Osteoblast (primary cell): ENCODE measurements at regions not wholly inside any gene's neighbourhood (a gene's known extent, or its start where the extent isn't known, plus 50 kb on each side); places are given as distances from the start of the nearest gene placed in this dataset.

ENCODE experiments used
- DNase-seq: peaks from one replicate; pipeline ENCODE4 v3.0.0; 2011; ENCODE audit warnings: low spot score, mixed read lengths; ENCODE audit not compliant: insufficient read length; ENCODE audit errors: missing footprints
- H2AFZ ChIP-seq: 2 replicates; pipeline ENCODE4 v1.6.0; 2011; ENCODE audit warnings: mild to moderate bottlenecking, low read length
- H3K27ac ChIP-seq: 2 replicates; pipeline ENCODE4 v1.5.1; 2011; ENCODE audit warnings: mild to moderate bottlenecking, low read depth, low read length, moderate library complexity
- H3K27me3 ChIP-seq: 2 replicates; pipeline ENCODE4 v1.6.0; 2012; ENCODE audit warnings: mild to moderate bottlenecking, control low read depth, inconsistent platforms, low read length, moderate library complexity; ENCODE audit not compliant: insufficient read depth
- H3K36me3 ChIP-seq: 2 replicates; pipeline ENCODE4 v1.5.1; 2011; ENCODE audit warnings: mild to moderate bottlenecking, low read length, control low read depth, moderate library complexity; ENCODE audit not compliant: insufficient read depth
- H3K4me1 ChIP-seq: 2 replicates; pipeline ENCODE4 v1.5.1; 2011; ENCODE audit warnings: mild to moderate bottlenecking, low read length, control low read depth, moderate library complexity; ENCODE audit not compliant: insufficient read depth
- H3K4me2 ChIP-seq: 2 replicates; pipeline ENCODE4 v1.6.0; 2011; ENCODE audit warnings: mild to moderate bottlenecking, low read length; ENCODE audit not compliant: insufficient read depth
- H3K4me3 ChIP-seq: fragments of 200-600 bp; sonication (generic); 3 replicates; pipeline ENCODE4 v1.5.1; 2012; ENCODE audit warnings: mild to moderate bottlenecking, low read length, inconsistent platforms; ENCODE audit not compliant: insufficient read depth
- H3K79me2 ChIP-seq: 2 replicates; pipeline ENCODE4 v1.6.0; 2012; ENCODE audit warnings: mild to moderate bottlenecking, low read length, control low read depth, inconsistent platforms; ENCODE audit not compliant: insufficient read depth
- H3K9me3 ChIP-seq: 2 replicates; pipeline ENCODE4 v1.5.1; 2011; ENCODE audit warnings: low read depth, low read length, control low read depth
- H4K20me1 ChIP-seq: 2 replicates; pipeline ENCODE4 v1.6.0; 2012; ENCODE audit warnings: mild to moderate bottlenecking, low read length, control low read depth; ENCODE audit not compliant: insufficient read depth
- CTCF ChIP-seq: IDR thresholded peaks from 2 replicates; pipeline ENCODE4 v1.5.1; 2011; ENCODE audit warnings: mild to moderate bottlenecking, low read depth, low read length, moderate library complexity; ENCODE audit errors: extremely low read depth

DNA sequence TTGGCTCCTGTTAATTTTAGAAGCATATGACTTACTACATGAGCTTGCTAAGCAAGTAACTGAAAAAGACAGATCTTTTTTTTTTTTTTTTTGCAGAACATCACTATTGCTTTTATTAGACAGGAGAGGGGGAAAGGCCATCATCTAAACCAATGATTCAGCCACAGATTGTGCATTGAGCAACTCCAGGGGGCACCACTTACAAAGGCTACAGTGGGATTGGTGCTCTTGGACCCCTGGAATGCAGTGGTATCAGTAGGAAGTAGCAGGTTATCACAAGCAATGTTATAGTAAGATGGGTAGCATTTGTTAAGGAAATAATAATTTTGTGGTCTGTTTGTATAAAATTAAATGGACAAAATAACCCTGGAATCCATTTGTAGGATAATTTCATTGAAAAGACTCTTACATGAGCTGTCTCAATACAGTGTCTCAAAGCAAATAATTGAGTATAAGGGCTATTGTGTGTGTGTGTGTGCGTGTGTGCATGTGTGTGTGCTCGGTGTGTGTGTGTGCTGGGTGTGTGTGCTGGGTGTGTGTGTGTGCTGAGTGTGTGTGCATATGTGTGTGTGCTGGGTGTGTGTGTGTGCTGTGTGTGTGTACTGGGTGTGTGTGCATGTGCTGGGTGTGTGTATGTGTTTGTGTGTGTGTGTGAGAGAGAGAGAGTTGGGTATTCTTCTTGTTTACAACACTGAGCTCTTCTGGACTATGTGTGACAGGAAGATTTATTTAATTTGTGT lies 296.3 kb downstream of the PCDH7 start:
- no peaks in the 10 kb centered on the region for H3K27me3 ChIP-seq
- H3K4me3 ChIP-seq: no peak overlapping the region
- DNase-seq: no peak
- no peak overlapping the region for H3K4me2 ChIP-seq
- H3K9me3 ChIP-seq: no peaks in the 10 kb centered on the region
- no peaks in the 10 kb centered on the region for H3K36me3 ChIP-seq
- no peaks in the 10 kb centered on the region for H3K79me2 ChIP-seq
- H4K20me1 ChIP-seq: no peaks in the 10 kb centered on the region
- H3K27ac ChIP-seq: no peak overlapping the region
- no peaks in the 10 kb centered on the region for H3K4me1 ChIP-seq
- no peak for TF ChIP-seq CTCF
- H2AFZ ChIP-seq: no peak overlapping the region

DNA sequence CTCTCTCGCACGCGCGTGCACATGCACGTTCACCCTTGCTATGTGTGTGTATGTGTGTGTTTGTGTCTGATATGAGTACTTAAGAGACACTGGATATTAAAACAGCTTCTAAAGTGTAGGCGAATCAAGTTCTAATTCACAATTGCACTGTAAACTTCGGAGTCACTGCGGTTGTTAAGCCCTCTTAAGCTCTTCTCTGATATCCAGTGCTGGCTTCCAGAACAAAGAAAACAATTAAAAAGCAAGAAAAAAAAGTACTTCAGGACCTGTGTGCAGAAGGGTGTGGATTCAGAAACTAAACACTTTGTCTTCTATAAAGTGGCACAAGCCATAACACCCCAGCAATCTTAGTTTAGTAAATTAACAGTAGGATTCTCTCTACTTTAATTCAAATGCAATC lies 300.2 kb downstream of the PCDH7 start:
- no peak overlapping the region for H3K27ac ChIP-seq
- TF ChIP-seq CTCF: no peak
- no peaks in the 10 kb centered on the region for H3K4me1 ChIP-seq
- DNase-seq: no peak
- peaks cover 2% of the 10 kb centered on the region for H3K9me3 ChIP-seq
- H3K36me3 ChIP-seq: no peaks in the 10 kb centered on the region
- no peaks in the 10 kb centered on the region for H3K27me3 ChIP-seq
- H2AFZ ChIP-seq: no peak overlapping the region
- no peak overlapping the region for H3K4me3 ChIP-seq
- H4K20me1 ChIP-seq: no peaks in the 10 kb centered on the region
- no peak overlapping the region for H3K4me2 ChIP-seq
- H3K79me2 ChIP-seq: no peaks in the 10 kb centered on the region

DNA sequence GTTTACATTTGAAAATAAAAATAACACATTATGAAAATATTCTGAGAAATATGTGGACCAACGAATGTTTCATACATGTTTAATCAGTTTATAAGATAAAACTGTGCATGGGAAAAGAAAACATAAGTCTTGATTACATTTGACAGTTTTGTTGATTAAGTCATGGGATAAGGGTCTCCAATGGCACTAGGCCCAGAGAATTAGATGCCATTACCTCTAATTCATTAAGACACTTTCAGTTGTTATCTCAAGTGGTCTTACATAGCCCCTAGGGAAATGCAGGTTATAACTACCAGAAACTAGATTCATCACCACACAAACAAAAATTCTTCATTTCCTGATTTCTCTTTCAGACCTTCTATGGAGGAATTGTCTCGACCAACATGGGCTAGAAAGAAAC lies 300.8 kb downstream of the PCDH7 start:
- DNase-seq: no peak
- no peaks in the 10 kb centered on the region for H3K4me1 ChIP-seq
- no peak overlapping the region for H3K4me3 ChIP-seq
- H3K9me3 ChIP-seq: peaks cover 2% of the 10 kb centered on the region
- no peaks in the 10 kb centered on the region for H4K20me1 ChIP-seq
- no peaks in the 10 kb centered on the region for H3K79me2 ChIP-seq
- H3K27ac ChIP-seq: no peak overlapping the region
- no peaks in the 10 kb centered on the region for H3K36me3 ChIP-seq
- no peak for TF ChIP-seq CTCF
- no peaks in the 10 kb centered on the region for H3K27me3 ChIP-seq
- no peak overlapping the region for H2AFZ ChIP-seq
- no peak overlapping the region for H3K4me2 ChIP-seq

DNA sequence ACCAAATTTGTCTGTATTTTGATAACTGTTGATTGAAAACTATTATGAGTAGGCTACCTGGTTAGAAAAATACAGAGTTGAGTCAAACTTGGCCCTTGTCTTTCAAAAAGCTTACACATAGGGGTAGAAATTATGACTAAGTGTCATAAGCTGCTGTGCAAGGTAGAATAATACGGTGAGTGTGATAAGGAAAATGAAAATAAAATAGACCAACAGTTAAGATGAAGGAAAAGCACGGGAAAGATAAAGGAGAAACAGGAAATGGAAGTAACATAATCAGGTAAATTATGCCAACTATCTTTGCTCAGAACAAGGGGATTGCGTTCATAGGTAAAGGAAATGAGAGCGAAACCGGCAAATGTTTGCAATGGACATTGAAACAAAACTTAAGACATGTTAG lies 302.5 kb downstream of the PCDH7 start:
- Histone ChIP-seq H3K9me3 (peaks cover 2% of the 10 kb centered on the region), H3K4me1 (no peaks in the 10 kb centered on the region), H2AFZ (no peak overlapping the region), H3K4me3 (no peak overlapping the region), H3K27ac (no peak overlapping the region), H3K27me3 (no peaks in the 10 kb centered on the region), H3K36me3 (no peaks in the 10 kb centered on the region), H3K4me2 (no peak overlapping the region), H4K20me1 (no peaks in the 10 kb centered on the region), H3K79me2 (no peaks in the 10 kb centered on the region)
- DNase-seq: no peak
- no peak for TF ChIP-seq CTCF
